AG04449 (cell line): ENCODE measurements at regions not wholly inside any gene's neighbourhood (a gene's known extent, or its start where the extent isn't known, plus 50 kb on each side); places are given as distances from the start of the nearest gene placed in this dataset.

Experiments
- CTCF ChIA-PET: fragments of 350-600 bp; formaldehyde crosslinking; extraction: SDS; loops from one replicate; lab custom pipeline; 2021; ENCODE audit warnings: antibody characterized with exemption; lab: Yijun Ruan, JAX
- POLR2A ChIA-PET: fragments of 400-600, 350-600 bp; formaldehyde crosslinking; extraction: SDS; loops from one replicate; lab custom pipeline; 2020; ENCODE audit warnings: antibody characterized with exemption, inconsistent platforms; lab: Yijun Ruan, JAX
- DNase-seq: peaks from one replicate; pipeline ENCODE4 v3.0.0-alpha.2; 2010; ENCODE audit warnings: low read depth, low spot score
- H3K4me3 ChIP-seq: 2 replicates; pipeline ENCODE4 v1.5.1; 2011; ENCODE audit warnings: low read depth, mild to moderate bottlenecking, control low read depth, low read length
- TF ChIP-seq, protein P1 (sequence below): IDR thresholded peaks from one replicate; pipeline ENCODE4 v1.5.1; 2011; ENCODE audit warnings: mild to moderate bottlenecking, moderate library complexity, low read length, control low read depth, inconsistent platforms; ENCODE audit not compliant: insufficient read depth; ENCODE audit errors: missing control alignments

DNA sequence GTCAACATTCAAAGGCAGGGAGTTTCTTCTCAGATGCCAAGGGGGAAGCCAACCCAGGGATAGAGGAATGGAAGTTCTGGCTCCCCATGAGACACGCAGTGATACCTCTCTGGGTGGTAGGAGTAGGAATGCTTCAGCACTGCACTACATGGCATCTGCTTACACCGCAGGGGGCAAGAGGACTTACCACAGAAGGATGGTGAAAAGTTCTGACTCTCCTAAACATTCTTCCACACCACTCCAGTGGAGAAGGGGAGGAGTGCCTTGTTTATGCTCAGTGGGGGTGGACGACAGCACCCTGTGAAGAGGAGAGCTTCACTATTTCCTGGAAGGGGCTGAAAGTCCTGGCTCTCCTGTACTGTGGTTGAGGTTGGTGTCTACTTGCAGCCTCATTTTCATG is 1011.3 kb upstream of the WWC1 start:
- CTCF ChIA-PET, result interaction anchor here (1.5 kb wide), 1 partner anchor 10 kb away, joined by 4 read pairs; no protein-coding TSS in a partner anchor
- POLR2A ChIA-PET, result interaction anchor here (0.6 kb wide), 1 partner anchor 163 kb away, joined by 3 read pairs; no protein-coding TSS in a partner anchor
- no peak overlapping the region for H3K4me3 ChIP-seq
- no peak for DNase-seq
- TF ChIP-seq, protein P1, sequence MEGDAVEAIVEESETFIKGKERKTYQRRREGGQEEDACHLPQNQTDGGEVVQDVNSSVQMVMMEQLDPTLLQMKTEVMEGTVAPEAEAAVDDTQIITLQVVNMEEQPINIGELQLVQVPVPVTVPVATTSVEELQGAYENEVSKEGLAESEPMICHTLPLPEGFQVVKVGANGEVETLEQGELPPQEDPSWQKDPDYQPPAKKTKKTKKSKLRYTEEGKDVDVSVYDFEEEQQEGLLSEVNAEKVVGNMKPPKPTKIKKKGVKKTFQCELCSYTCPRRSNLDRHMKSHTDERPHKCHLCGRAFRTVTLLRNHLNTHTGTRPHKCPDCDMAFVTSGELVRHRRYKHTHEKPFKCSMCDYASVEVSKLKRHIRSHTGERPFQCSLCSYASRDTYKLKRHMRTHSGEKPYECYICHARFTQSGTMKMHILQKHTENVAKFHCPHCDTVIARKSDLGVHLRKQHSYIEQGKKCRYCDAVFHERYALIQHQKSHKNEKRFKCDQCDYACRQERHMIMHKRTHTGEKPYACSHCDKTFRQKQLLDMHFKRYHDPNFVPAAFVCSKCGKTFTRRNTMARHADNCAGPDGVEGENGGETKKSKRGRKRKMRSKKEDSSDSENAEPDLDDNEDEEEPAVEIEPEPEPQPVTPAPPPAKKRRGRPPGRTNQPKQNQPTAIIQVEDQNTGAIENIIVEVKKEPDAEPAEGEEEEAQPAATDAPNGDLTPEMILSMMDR, result no peak

DNA sequence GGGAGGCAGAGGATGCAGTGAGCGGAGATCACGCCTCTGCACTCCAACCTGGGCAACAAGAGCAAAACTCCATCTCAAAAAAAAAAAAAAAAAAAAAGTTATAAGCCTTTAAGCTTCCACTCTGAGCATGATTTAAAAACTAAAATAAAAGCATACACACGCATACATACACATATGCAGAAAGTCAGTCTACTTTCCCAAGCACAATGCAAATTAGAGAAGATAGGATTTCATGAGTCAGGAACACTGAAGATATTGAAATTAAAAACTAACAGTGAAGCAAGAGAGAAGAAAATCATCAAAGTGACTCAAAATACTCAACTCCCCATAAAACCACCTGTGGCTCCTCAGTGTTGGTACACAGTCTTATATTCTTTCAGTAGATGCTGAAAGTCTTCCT is 1009.5 kb upstream of the WWC1 start:
- no peak overlapping the region for H3K4me3 ChIP-seq
- TF ChIP-seq, protein P1, result no peak
- DNase-seq, result no peak
- ChIA-PET CTCF (interaction anchor here (1.0 kb wide), 1 partner anchor 284 kb away, joined by 3 read pairs; no protein-coding TSS in a partner anchor), POLR2A (no interaction called here)

DNA sequence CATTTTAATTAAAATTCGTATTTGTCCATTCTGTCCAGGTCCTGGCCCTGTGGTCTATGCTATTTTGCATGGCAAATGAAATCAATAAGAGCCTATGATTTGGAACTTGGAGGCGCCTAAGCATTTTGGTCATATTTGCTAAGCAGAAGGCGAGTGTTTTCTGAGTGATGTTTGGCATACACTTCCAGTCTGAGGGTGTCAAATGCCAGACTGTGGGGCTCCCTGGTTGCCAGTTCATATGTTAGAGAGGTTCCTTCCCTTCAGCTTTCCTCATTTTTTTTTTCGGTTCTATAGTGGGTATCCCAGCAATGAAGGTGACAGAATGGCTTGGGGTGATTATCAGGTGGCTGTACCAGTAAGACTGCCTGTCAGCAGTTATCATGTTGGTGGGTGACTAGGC is 1007.8 kb upstream of the WWC1 start:
- CTCF ChIA-PET, result no interaction called here
- TF ChIP-seq, protein P1, result no peak
- H3K4me3 ChIP-seq, result no peak overlapping the region
- POLR2A ChIA-PET, result no interaction called here
- no peak for DNase-seq

DNA sequence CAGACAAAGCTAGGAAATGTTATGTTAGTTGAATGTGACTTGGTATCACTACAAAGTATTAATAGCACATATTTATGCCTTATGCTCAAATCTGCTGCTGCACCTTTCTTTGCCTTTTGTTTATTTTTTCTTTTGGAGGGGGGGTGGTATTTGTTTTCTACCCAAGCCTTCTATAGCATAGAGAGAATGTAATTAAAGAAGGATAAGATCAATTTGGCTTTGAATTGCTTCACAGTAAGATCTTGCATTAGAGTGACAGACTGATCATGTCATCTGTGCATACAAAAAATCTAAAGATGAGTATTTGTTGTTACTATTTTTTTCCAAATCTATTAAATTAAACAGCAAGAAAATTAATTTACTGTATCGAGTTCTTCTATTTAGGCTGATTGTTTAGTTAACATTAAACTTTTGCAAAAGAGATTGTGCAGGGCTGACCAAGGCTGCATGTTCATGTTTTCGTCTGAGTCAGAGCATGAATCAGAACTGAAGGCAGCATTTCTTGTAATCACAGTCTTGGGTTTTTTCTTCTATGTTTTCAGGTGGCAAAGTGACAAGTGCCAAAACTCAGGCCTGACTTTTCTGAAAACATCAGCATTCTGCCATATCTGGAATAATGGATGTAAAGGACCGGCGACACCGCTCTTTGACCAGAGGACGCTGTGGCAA is 1007.1 kb upstream of the WWC1 start:
- no peak overlapping the region for H3K4me3 ChIP-seq
- DNase-seq, result no peak
- ChIA-PET CTCF (no interaction called here), POLR2A (no interaction called here)
- TF ChIP-seq, protein P1, result no peak

DNA sequence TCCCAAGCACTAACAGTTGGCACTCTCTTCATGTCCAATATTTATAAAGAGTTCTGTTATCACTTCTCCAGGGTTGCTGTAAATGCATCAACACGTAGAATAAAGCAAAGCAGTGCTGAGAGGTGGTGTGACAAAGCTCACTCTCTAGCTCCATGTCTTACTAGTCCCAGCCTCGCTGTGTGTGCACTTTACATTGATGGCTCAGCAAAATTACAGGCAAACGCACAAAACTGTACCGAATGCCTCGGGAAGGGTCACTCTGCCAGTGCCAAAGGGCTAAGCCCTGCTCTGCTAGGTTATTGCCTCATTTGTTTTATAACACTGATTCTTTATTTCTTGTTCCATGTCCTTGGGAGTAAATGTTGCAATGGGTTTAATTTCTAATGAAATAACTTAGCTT is 1005.9 kb upstream of the WWC1 start:
- POLR2A ChIA-PET, result no interaction called here
- TF ChIP-seq, protein P1, result no peak
- no peak overlapping the region for H3K4me3 ChIP-seq
- CTCF ChIA-PET, result no interaction called here
- DNase-seq, result no peak

DNA sequence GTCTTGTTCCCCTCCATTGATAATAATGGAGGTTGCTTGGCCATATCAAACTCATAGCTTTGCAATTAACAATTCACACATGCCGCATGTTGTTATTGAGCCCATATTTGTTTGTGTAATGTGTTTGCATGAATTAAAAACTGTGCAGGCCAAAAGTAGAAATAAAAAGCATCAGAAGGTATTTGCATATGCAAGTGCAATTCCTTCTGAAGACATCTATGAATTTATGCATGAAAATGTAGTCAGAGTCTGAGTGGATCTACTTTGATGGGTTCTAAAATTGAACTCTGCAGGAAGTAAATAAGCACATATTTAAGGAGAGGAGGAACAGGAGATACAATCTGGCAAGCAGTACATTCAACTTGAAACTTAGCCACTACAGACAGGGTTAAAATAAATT is 1004.6 kb upstream of the WWC1 start:
- ChIA-PET CTCF (no interaction called here), POLR2A (no interaction called here)
- TF ChIP-seq, protein P1, result no peak
- H3K4me3 ChIP-seq, result no peak overlapping the region
- DNase-seq, result no peak
